SK-N-SH treated with all-trans-retinoic acid at 6 μM for 48 hours (cell line): ENCODE measurements at regions not wholly inside any gene's neighbourhood (a gene's known extent, or its start where the extent isn't known, plus 50 kb on each side); places are given as distances from the start of the nearest gene placed in this dataset.

Experiments
- ATAC-seq: fragments of 200-7000 bp; cut with Tn5 transposase; 3 replicates; pipeline ENCODE4 v1.9.1; 2020; ENCODE audit warnings: mild to moderate bottlenecking, moderate library complexity
- ARNTL ChIP-seq: fragments of 450-650 bp; formaldehyde crosslinking; IDR thresholded peaks from 2 replicates; pipeline ENCODE4 v1.5.0; 2020; ENCODE audit warnings: low read depth, mild to moderate bottlenecking, moderate library complexity, borderline replicate concordance
- BACH2 ChIP-seq: fragments of 250-450 bp; sonication (Bioruptor Pico); IDR thresholded peaks from 2 replicates; pipeline ENCODE4 v1.9.0; 2021; ENCODE audit warnings: mild to moderate bottlenecking, borderline replicate concordance
- CSDC2 ChIP-seq: fragments of 250-450 bp; sonication (Bioruptor Pico); IDR thresholded peaks from 2 replicates; pipeline ENCODE4 v1.5.0; 2020; ENCODE audit warnings: mild to moderate bottlenecking, moderate library complexity
- ESRRG ChIP-seq: fragments of 250-450 bp; sonication (Bioruptor Pico); IDR thresholded peaks from 2 replicates; pipeline ENCODE4 v1.6.1; 2021; ENCODE audit warnings: mild to moderate bottlenecking
- GLIS3 ChIP-seq: fragments of 250-450 bp; sonication (Bioruptor Pico); IDR thresholded peaks from 2 replicates; pipeline ENCODE4 v1.5.0; 2020; ENCODE audit warnings: mild to moderate bottlenecking, moderate library complexity
- ISL1 ChIP-seq: fragments of 250-450 bp; sonication (Bioruptor Pico); IDR thresholded peaks from 2 replicates; pipeline ENCODE4 v2.1.2; 2022; ENCODE audit warnings: mild to moderate bottlenecking, moderate library complexity
- OSR1 ChIP-seq: fragments of 250-450 bp; sonication (Bioruptor Pico); IDR thresholded peaks from 2 replicates; pipeline ENCODE4 v1.8.0; 2022; ENCODE audit warnings: moderate library complexity, mild to moderate bottlenecking, inconsistent platforms
- PPARA ChIP-seq: fragments of 250-450 bp; sonication (Bioruptor Pico); IDR thresholded peaks from 2 replicates; pipeline ENCODE4 v1.5.0; 2020; ENCODE audit warnings: mild to moderate bottlenecking, borderline replicate concordance
- SNAI2 ChIP-seq: fragments of 250-450 bp; sonication (Bioruptor Pico); IDR thresholded peaks from 2 replicates; pipeline ENCODE4 v1.5.0; 2020; ENCODE audit warnings: mild to moderate bottlenecking, moderate library complexity
- TCF4 ChIP-seq: fragments of 250-450 bp; sonication (Bioruptor Pico); IDR thresholded peaks from 2 replicates; pipeline ENCODE4 v1.8.0; 2021; ENCODE audit warnings: mild to moderate bottlenecking, moderate library complexity, borderline replicate concordance
- ZC3H10 ChIP-seq: fragments of 250-450 bp; sonication (Bioruptor Pico); IDR thresholded peaks from 2 replicates; pipeline ENCODE4 v1.5.1; 2021; ENCODE audit warnings: mild to moderate bottlenecking, moderate library complexity
- ZFP30 ChIP-seq: fragments of 450-650 bp; formaldehyde crosslinking; IDR thresholded peaks from 2 replicates; pipeline ENCODE4 v1.5.0; 2022; ENCODE audit warnings: mild to moderate bottlenecking, moderate library complexity
- ZNF565 ChIP-seq: fragments of 450-650 bp; formaldehyde crosslinking; conservative IDR thresholded peaks from 2 replicates; pipeline ENCODE4 v1.5.0; 2020; ENCODE audit warnings: low read depth, mild to moderate bottlenecking, moderate library complexity
- ZNF70 ChIP-seq: fragments of 450-650 bp; formaldehyde crosslinking; IDR thresholded peaks from 2 replicates; pipeline ENCODE4 v1.5.0; 2020; ENCODE audit warnings: mild to moderate bottlenecking, moderate library complexity
- ZNF8 ChIP-seq: fragments of 450-650 bp; formaldehyde crosslinking; IDR thresholded peaks from 2 replicates; pipeline ENCODE4 v1.5.0; 2020; ENCODE audit warnings: mild to moderate bottlenecking, moderate library complexity
- TF ChIP-seq, protein P1 (sequence below): fragments of 250-450 bp; sonication (Bioruptor Pico); IDR thresholded peaks from 2 replicates; pipeline ENCODE4 v1.8.0; 2021; ENCODE audit warnings: low read depth, mild to moderate bottlenecking, moderate library complexity, borderline replicate concordance
- TF ChIP-seq, protein P2 (sequence below): fragments of 250-450 bp; sonication (Bioruptor Pico); IDR thresholded peaks from 2 replicates; pipeline ENCODE4 v1.5.0; 2020; ENCODE audit warnings: mild to moderate bottlenecking, moderate library complexity
- TF ChIP-seq, protein P3 (sequence below): fragments of 250-450 bp; sonication (Bioruptor Pico); IDR thresholded peaks from 2 replicates; pipeline ENCODE4 v1.5.1; 2021; ENCODE audit warnings: mild to moderate bottlenecking, moderate library complexity
- TF ChIP-seq, protein P4 (sequence below): fragments of 250-450 bp; sonication (Bioruptor Pico); IDR thresholded peaks from 2 replicates; pipeline ENCODE4 v1.8.0; 2020; ENCODE audit warnings: mild to moderate bottlenecking, moderate library complexity, borderline replicate concordance
- TF ChIP-seq, protein P5 (sequence below): fragments of 250-450 bp; sonication (Bioruptor Pico); IDR thresholded peaks from 2 replicates; pipeline ENCODE4 v1.5.1; 2020; ENCODE audit warnings: low read depth, mild to moderate bottlenecking, moderate library complexity

DNA sequence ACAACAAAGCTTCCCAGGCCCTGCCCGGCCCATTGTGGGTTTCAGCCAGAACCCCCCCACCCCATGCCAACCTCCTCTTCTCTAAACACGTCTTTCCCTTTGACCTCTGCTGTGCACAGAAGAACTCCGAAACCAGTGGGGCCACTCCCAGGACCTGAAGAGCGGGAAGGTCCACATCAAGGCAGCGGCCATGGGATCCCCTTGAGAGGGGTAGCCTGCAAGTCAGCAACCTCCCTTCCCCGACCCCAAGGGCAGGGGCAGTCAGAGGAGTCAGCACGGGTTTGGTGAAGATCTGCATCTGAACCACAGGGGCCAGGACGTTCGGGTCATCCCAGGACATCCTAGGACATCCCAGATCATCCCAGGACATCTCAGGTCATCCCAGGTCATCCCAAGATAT lies 379.9 kb upstream of the IRX4 start:
- TF ChIP-seq, protein P1, sequence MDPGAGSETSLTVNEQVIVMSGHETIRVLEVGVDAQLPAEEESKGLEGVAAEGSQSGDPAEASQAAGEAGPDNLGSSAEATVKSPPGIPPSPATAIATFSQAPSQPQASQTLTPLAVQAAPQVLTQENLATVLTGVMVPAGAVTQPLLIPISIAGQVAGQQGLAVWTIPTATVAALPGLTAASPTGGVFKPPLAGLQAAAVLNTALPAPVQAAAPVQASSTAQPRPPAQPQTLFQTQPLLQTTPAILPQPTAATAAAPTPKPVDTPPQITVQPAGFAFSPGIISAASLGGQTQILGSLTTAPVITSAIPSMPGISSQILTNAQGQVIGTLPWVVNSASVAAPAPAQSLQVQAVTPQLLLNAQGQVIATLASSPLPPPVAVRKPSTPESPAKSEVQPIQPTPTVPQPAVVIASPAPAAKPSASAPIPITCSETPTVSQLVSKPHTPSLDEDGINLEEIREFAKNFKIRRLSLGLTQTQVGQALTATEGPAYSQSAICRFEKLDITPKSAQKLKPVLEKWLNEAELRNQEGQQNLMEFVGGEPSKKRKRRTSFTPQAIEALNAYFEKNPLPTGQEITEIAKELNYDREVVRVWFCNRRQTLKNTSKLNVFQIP (CRISPR knock-in tag) = no peak
- TF ChIP-seq SNAI2 (CRISPR knock-in tag) (no peak), BACH2 (no peak), ESRRG (CRISPR knock-in tag) (no peak), ZNF565 (CRISPR knock-in tag) (no peak), ISL1 (CRISPR knock-in tag) (no peak), TCF4 (CRISPR knock-in tag) (no peak), ZFP30 (no peak), PPARA (CRISPR knock-in tag) (no peak)
- TF ChIP-seq, protein P2, sequence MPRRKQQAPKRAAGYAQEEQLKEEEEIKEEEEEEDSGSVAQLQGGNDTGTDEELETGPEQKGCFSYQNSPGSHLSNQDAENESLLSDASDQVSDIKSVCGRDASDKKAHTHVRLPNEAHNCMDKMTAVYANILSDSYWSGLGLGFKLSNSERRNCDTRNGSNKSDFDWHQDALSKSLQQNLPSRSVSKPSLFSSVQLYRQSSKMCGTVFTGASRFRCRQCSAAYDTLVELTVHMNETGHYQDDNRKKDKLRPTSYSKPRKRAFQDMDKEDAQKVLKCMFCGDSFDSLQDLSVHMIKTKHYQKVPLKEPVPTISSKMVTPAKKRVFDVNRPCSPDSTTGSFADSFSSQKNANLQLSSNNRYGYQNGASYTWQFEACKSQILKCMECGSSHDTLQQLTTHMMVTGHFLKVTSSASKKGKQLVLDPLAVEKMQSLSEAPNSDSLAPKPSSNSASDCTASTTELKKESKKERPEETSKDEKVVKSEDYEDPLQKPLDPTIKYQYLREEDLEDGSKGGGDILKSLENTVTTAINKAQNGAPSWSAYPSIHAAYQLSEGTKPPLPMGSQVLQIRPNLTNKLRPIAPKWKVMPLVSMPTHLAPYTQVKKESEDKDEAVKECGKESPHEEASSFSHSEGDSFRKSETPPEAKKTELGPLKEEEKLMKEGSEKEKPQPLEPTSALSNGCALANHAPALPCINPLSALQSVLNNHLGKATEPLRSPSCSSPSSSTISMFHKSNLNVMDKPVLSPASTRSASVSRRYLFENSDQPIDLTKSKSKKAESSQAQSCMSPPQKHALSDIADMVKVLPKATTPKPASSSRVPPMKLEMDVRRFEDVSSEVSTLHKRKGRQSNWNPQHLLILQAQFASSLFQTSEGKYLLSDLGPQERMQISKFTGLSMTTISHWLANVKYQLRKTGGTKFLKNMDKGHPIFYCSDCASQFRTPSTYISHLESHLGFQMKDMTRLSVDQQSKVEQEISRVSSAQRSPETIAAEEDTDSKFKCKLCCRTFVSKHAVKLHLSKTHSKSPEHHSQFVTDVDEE = no peak
- ATAC-seq = no peak

DNA sequence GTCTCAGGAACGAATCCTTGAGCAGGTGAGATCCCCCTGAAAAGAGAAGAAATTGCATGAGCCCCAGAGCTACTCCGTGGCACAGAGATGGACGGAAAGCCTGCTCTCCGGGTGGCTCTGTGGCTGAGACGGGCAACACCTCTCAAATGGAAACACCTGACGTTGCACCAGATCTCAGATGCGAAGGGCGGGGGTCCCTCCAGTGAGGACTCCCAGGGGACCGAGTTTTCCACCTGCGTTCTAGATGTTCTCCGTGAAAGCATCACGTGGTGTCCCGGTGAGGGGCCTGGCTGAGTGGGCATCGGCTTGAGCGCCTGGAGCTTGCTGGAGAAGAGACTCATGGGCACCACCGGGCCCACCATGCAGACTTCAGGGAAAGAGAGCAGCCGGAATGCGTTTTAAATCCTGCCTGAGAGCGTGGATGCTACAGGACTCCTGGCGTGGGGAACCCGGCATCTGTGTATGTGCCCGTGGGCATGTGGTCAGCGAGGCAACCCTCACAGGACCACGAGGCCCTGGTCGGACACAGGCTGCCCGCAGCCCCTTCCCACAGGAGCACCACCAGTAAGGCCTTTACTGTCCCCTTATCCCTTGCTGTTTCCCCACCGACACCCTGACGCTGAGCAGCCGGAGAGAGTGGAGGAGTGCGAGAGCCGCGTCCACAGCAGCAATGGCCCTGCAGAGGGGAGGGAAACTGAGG lies 378.4 kb upstream of the IRX4 start:
- TF ChIP-seq BACH2 = no peak
- TF ChIP-seq, protein P3, sequence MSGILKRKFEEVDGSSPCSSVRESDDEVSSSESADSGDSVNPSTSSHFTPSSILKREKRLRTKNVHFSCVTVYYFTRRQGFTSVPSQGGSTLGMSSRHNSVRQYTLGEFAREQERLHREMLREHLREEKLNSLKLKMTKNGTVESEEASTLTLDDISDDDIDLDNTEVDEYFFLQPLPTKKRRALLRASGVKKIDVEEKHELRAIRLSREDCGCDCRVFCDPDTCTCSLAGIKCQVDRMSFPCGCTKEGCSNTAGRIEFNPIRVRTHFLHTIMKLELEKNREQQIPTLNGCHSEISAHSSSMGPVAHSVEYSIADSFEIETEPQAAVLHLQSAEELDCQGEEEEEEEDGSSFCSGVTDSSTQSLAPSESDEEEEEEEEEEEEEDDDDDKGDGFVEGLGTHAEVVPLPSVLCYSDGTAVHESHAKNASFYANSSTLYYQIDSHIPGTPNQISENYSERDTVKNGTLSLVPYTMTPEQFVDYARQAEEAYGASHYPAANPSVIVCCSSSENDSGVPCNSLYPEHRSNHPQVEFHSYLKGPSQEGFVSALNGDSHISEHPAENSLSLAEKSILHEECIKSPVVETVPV (CRISPR knock-in tag) = no peak
- TF ChIP-seq GLIS3 = no peak
- TF ChIP-seq, protein P1 (CRISPR knock-in tag) = no peak
- no peak for TF ChIP-seq ISL1 (CRISPR knock-in tag)
- TF ChIP-seq ZC3H10 (CRISPR knock-in tag) = no peak
- no peak for TF ChIP-seq TCF4 (CRISPR knock-in tag)
- TF ChIP-seq PPARA (CRISPR knock-in tag) = no peak
- TF ChIP-seq, protein P4, sequence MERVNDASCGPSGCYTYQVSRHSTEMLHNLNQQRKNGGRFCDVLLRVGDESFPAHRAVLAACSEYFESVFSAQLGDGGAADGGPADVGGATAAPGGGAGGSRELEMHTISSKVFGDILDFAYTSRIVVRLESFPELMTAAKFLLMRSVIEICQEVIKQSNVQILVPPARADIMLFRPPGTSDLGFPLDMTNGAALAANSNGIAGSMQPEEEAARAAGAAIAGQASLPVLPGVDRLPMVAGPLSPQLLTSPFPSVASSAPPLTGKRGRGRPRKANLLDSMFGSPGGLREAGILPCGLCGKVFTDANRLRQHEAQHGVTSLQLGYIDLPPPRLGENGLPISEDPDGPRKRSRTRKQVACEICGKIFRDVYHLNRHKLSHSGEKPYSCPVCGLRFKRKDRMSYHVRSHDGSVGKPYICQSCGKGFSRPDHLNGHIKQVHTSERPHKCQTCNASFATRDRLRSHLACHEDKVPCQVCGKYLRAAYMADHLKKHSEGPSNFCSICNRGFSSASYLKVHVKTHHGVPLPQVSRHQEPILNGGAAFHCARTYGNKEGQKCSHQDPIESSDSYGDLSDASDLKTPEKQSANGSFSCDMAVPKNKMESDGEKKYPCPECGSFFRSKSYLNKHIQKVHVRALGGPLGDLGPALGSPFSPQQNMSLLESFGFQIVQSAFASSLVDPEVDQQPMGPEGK (CRISPR knock-in tag) = no peak
- TF ChIP-seq ESRRG (CRISPR knock-in tag) = no peak
- TF ChIP-seq, protein P5, sequence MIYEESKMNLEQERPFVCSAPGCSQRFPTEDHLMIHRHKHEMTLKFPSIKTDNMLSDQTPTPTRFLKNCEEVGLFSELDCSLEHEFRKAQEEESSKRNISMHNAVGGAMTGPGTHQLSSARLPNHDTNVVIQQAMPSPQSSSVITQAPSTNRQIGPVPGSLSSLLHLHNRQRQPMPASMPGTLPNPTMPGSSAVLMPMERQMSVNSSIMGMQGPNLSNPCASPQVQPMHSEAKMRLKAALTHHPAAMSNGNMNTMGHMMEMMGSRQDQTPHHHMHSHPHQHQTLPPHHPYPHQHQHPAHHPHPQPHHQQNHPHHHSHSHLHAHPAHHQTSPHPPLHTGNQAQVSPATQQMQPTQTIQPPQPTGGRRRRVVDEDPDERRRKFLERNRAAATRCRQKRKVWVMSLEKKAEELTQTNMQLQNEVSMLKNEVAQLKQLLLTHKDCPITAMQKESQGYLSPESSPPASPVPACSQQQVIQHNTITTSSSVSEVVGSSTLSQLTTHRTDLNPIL (CRISPR knock-in tag) = no peak
- no peak for TF ChIP-seq ZNF8 (CRISPR knock-in tag)
- no peak for TF ChIP-seq OSR1 (CRISPR knock-in tag)
- TF ChIP-seq CSDC2 = no peak
- no peak for TF ChIP-seq ARNTL (CRISPR knock-in tag)
- no peak for TF ChIP-seq ZNF70 (CRISPR knock-in tag)
- ATAC-seq = no peak
